IMR-90 (cell line): ENCODE measurements at regions not wholly inside any gene's neighbourhood (a gene's known extent, or its start where the extent isn't known, plus 50 kb on each side); places are given as distances from the start of the nearest gene placed in this dataset.

Experiments
- ATAC-seq: fragments of 200-7000 bp; cut with Tn5 transposase; 2 replicates; pipeline ENCODE4 v1.9.1; 2020; ENCODE audit warnings: low read depth, mild to moderate bottlenecking, moderate library complexity
- BruUV-seq: library from RNA; stranded (reverse); fragments of 400-500 nt; replicated peaks from 2 replicates; lab custom pipeline; 2021; lab: Mats Ljungman, UMichigan
- CTCF ChIA-PET: fragments of 300-600 bp; formaldehyde crosslinking; extraction: SDS; loops from one replicate; lab custom pipeline; 2021; ENCODE audit warnings: antibody characterized with exemption; lab: Yijun Ruan, JAX
- POLR2A ChIA-PET: fragments of 300-600 bp; sonication (Branson Sonifier 250); formaldehyde crosslinking; loops from one replicate; lab custom pipeline; 2022; ENCODE audit warnings: antibody characterized with exemption; ENCODE audit not compliant: unreplicated experiment; lab: Charles Lee
- DNase-seq: peaks from one replicate; pipeline ENCODE4 v3.0.0; 2013
- H2AFZ ChIP-seq: replicated peaks from 2 replicates; pipeline ENCODE3; 2013; ENCODE audit warnings: low read length, mild to moderate bottlenecking; ENCODE audit not compliant: poor library complexity
- H2AK5ac ChIP-seq: 2 replicates; pipeline ENCODE4 v1.6.1; 2013; ENCODE audit warnings: low read depth, low read length, inconsistent platforms
- H2AK9ac ChIP-seq: replicated peaks from 2 replicates; pipeline ENCODE3; 2013; ENCODE audit warnings: mild to moderate bottlenecking, low read depth, low read length, moderate library complexity; ENCODE audit not compliant: poor library complexity
- H2BK120ac ChIP-seq: 2 replicates; pipeline ENCODE4 v1.6.1; 2013; ENCODE audit warnings: low read depth, low read length, inconsistent platforms
- H2BK15ac ChIP-seq: 3 replicates; pipeline ENCODE4 v1.6.1; 2013; ENCODE audit warnings: low read depth, low read length, inconsistent platforms
- H2BK20ac ChIP-seq: 2 replicates; pipeline ENCODE4 v1.6.1; 2013; ENCODE audit warnings: low read depth, mild to moderate bottlenecking, inconsistent platforms, low read length, moderate library complexity
- H2BK5ac ChIP-seq: 2 replicates; pipeline ENCODE4 v1.6.1; 2013; ENCODE audit warnings: mild to moderate bottlenecking, low read depth, low read length, inconsistent platforms; ENCODE audit not compliant: poor library complexity, severe bottlenecking
- H3K14ac ChIP-seq: replicated peaks from 2 replicates; pipeline ENCODE4 v1.6.1; 2013; ENCODE audit warnings: low read depth, low read length, inconsistent platforms
- H3K18ac ChIP-seq: 2 replicates; pipeline ENCODE4 v1.6.1; 2013; ENCODE audit warnings: low read depth, low read length, control low read depth
- H3K23ac ChIP-seq: 2 replicates; pipeline ENCODE4 v1.6.1; 2013; ENCODE audit warnings: low read depth, low read length, inconsistent platforms
- H3K27ac ChIP-seq: 2 replicates; pipeline ENCODE4 v1.5.1; 2013; ENCODE audit warnings: mild to moderate bottlenecking, control low read depth, low read length; ENCODE audit not compliant: insufficient read depth
- H3K27me3 ChIP-seq: 2 replicates; pipeline ENCODE4 v1.6.1; 2013; ENCODE audit warnings: low read length; ENCODE audit not compliant: control insufficient read depth, insufficient read depth
- H3K36me3 ChIP-seq: 2 replicates; pipeline ENCODE4 v1.6.1; 2013; ENCODE audit warnings: low read length, mixed read lengths; ENCODE audit not compliant: control insufficient read depth, insufficient read depth
- H3K4ac ChIP-seq: 2 replicates; pipeline ENCODE4 v1.6.1; 2013; ENCODE audit warnings: low read depth, low read length, inconsistent platforms
- H3K4me1 ChIP-seq: 2 replicates; pipeline ENCODE4 v1.6.1; 2013; ENCODE audit warnings: low read length, mixed read lengths; ENCODE audit not compliant: control insufficient read depth, insufficient read depth
- H3K4me2 ChIP-seq: 2 replicates; pipeline ENCODE4 v1.6.1; 2013; ENCODE audit warnings: low read depth, mild to moderate bottlenecking, control low read depth, low read length, moderate library complexity
- H3K4me3 ChIP-seq: 2 replicates; pipeline ENCODE4 v1.5.1; 2013; ENCODE audit warnings: low read depth, mild to moderate bottlenecking, control low read depth, low read length, moderate library complexity; ENCODE audit not compliant: insufficient read depth
- H3K56ac ChIP-seq: 2 replicates; pipeline ENCODE4 v1.6.1; 2013; ENCODE audit warnings: low read length, inconsistent platforms; ENCODE audit not compliant: insufficient read depth; ENCODE audit errors: extremely low read depth
- H3K79me1 ChIP-seq, 2 experiments: 2 replicates each; pipeline ENCODE4 v1.6.1; 2013; ENCODE audit warnings: low read length in 2 of 2, inconsistent platforms in 1 of 2, low read depth in 1 of 2
- H3K9ac ChIP-seq: 2 replicates; pipeline ENCODE4 v1.6.1; 2013; ENCODE audit warnings: low read depth, low read length, control low read depth
- H3K9me1 ChIP-seq: 2 replicates; pipeline ENCODE4 v1.6.1; 2013; ENCODE audit warnings: low read length, inconsistent platforms; ENCODE audit not compliant: insufficient read depth
- H3K9me3 ChIP-seq: 2 replicates; pipeline ENCODE4 v1.6.1; 2013; ENCODE audit warnings: low read length; ENCODE audit not compliant: control insufficient read depth, insufficient read depth
- H4K20me1 ChIP-seq: 2 replicates; pipeline ENCODE4 v1.6.1; 2013; ENCODE audit warnings: low read length, inconsistent platforms; ENCODE audit not compliant: insufficient read depth
- H4K5ac ChIP-seq: 2 replicates; pipeline ENCODE4 v1.6.1; 2013; ENCODE audit warnings: mild to moderate bottlenecking, low read depth, low read length, control low read depth
- H4K8ac ChIP-seq, 2 experiments: 2 replicates each; pipeline ENCODE4 v1.6.1; 2013; ENCODE audit warnings: low read depth in 2 of 2, low read length in 2 of 2, control low read depth in 1 of 2, inconsistent platforms in 1 of 2
- H4K91ac ChIP-seq: 2 replicates; pipeline ENCODE4 v1.6.1; 2013; ENCODE audit warnings: low read depth, low read length, inconsistent platforms; ENCODE audit not compliant: insufficient read depth
- BHLHE40 ChIP-seq: fragments of 150-350 bp; IDR thresholded peaks from 2 replicates; pipeline ENCODE4 v1.6.1; 2016; ENCODE audit warnings: mild to moderate bottlenecking, low read depth, low read length
- CEBPB ChIP-seq: IDR thresholded peaks from 2 replicates; pipeline ENCODE4 v1.6.1; 2012; ENCODE audit warnings: low read depth, low read length, improper control_type of control experiment
- CHD1 ChIP-seq: IDR thresholded peaks from 2 replicates; pipeline ENCODE4 v1.6.1; 2012; ENCODE audit warnings: low read depth, low read length, improper control_type of control experiment
- FOS ChIP-seq: fragments of 150-350 bp; IDR thresholded peaks from 2 replicates; pipeline ENCODE4 v1.6.1; 2016; ENCODE audit warnings: low read depth, low read length
- MAFK ChIP-seq: IDR thresholded peaks from 2 replicates; pipeline ENCODE4 v1.6.1; 2012; ENCODE audit warnings: low read depth, low read length, improper control_type of control experiment
- MAZ ChIP-seq: IDR thresholded peaks from 2 replicates; pipeline ENCODE4 v1.6.1; 2012; ENCODE audit warnings: low read depth, mild to moderate bottlenecking, low read length, improper control_type of control experiment, moderate library complexity, borderline replicate concordance
- MXI1 ChIP-seq: IDR thresholded peaks from 2 replicates; pipeline ENCODE4 v1.6.1; 2012; ENCODE audit warnings: low read depth, mild to moderate bottlenecking, low read length, moderate library complexity, borderline replicate concordance
- NFE2L2 ChIP-seq: fragments of 150-350 bp; IDR thresholded peaks from 2 replicates; pipeline ENCODE4 v1.6.1; 2016; ENCODE audit warnings: low read depth, mild to moderate bottlenecking, low read length
- POLR2A ChIP-seq: IDR thresholded peaks from 2 replicates; pipeline ENCODE4 v1.6.1; 2012; ENCODE audit warnings: mild to moderate bottlenecking, low read depth, low read length
- RAD21 ChIP-seq: IDR thresholded peaks from 2 replicates; pipeline ENCODE4 v1.6.1; 2012; ENCODE audit warnings: low read length, improper control_type of control experiment
- RCOR1 ChIP-seq: IDR thresholded peaks from 2 replicates; pipeline ENCODE4 v1.6.1; 2012; ENCODE audit warnings: mild to moderate bottlenecking, low read length, improper control_type of control experiment; ENCODE audit not compliant: insufficient replicate concordance
- RFX5 ChIP-seq: IDR thresholded peaks from 2 replicates; pipeline ENCODE4 v1.8.0; 2012; ENCODE audit warnings: low read depth, mild to moderate bottlenecking, low read length, moderate library complexity
- SMC3 ChIP-seq: fragments of 150-350 bp; IDR thresholded peaks from 2 replicates; pipeline ENCODE4 v1.6.1; 2016; ENCODE audit warnings: low read depth, mild to moderate bottlenecking, antibody characterized with exemption, low read length, moderate library complexity
- WGBS, 2 experiments: methylation state at CpG; one replicate each; pipeline versions ENCODE4 v1.1.5 to v1.1.7; 2013; ENCODE audit warnings: missing lambda C conversion rate in 2 of 2; ENCODE audit not compliant: insufficient read length in 1 of 2; ENCODE audit errors: extremely low coverage in 2 of 2; 5-methylcytosine and 5-hydroxymethylcytosine counted together
- dilution Hi-C: fragments of 300-500 bp; cut with HindIII; formaldehyde crosslinking; loops from one replicate; pipeline ENCODE4 v1.14.3; 2018; ENCODE audit warnings: low sequenced_read_pairs; ENCODE audit not compliant: unreplicated experiment
- in situ Hi-C: fragments of 300-500 bp; cut with MboI; formaldehyde crosslinking; loops from 3 replicates; pipeline ENCODE4 v1.14.3; 2019; ENCODE audit warnings: low sequenced_read_pairs, inconsistent platforms, mixed read lengths
- intact Hi-C: fragments of 100-400 bp; cut with micrococcal nuclease; formaldehyde crosslinking; loops from 2 replicates; pipeline ENCODE4 v1.10.0; 2022
- TF ChIP-seq, protein P1 (sequence below): conservative IDR thresholded peaks from 2 replicates; pipeline ENCODE4 v1.5.1; 2012; ENCODE audit warnings: mild to moderate bottlenecking, low read depth, low read length, improper control_type of control experiment
- TF ChIP-seq, protein P2 (sequence below): fragments of 150-350 bp; IDR thresholded peaks from 2 replicates; pipeline ENCODE4 v1.6.1; 2017; ENCODE audit warnings: mild to moderate bottlenecking, antibody characterized with exemption, low read length, low read depth
- TF ChIP-seq, protein P3 (sequence below): fragments of 150-350 bp; IDR thresholded peaks from 2 replicates; pipeline ENCODE4 v1.6.1; 2016; ENCODE audit warnings: low read depth, mild to moderate bottlenecking, low read length, moderate library complexity, borderline replicate concordance

DNA sequence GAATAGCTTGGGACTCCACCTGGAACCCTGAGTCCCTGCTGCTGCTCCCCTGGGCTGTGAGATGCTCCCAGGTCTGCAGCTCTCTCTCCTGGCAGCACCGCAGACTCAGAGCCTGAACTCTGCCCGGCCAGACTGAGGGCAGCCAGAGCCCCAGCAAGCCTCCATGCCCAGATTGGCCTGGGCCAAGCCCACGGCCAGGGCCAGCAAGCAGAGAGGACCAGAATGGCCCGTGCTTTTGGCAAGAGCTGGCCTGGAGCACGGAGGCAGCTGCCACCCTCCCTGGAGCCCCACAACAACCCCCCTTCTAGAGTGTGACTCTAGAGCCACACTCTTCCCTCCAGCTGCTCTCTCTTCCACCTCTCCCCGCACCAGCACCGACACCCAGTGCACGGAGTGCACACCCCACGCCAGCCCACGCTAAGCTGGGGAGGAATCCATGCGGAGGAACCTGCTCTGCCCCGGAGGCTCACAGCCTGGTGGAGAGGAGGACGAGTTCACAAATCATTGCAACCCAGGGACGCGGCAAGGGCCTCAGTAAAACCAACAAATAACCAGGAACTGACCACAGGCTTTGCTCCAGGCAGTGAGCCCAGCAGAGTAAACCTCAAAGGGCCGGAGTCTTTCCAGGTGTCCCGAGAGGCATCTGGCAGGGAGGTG, 110.3 kb downstream of the HMX1 start:
- H4K91ac ChIP-seq: no peak overlapping the region
- no peaks in the 10 kb centered on the region for H4K20me1 ChIP-seq
- no peak overlapping the region for H4K8ac ChIP-seq
- H2BK15ac ChIP-seq: no peak overlapping the region
- CTCF ChIA-PET: no interaction called here
- H3K4me1 ChIP-seq: no peaks in the 10 kb centered on the region
- no peak overlapping the region for H3K4me3 ChIP-seq
- H3K9me1 ChIP-seq: no peaks in the 10 kb centered on the region
- no peak overlapping the region for H3K27ac ChIP-seq
- WGBS, 2 experiments: 42% methylated on average over 4 of the region's 17 CpGs; no CpG with 5 or more reads in 1 of the 2 experiments
- H4K5ac ChIP-seq: no peak overlapping the region
- no peak overlapping the region for H3K9ac ChIP-seq
- H2AFZ ChIP-seq: no peak overlapping the region
- no peak overlapping the region for H3K14ac ChIP-seq
- H3K27me3 ChIP-seq: no peaks in the 10 kb centered on the region
- dilution Hi-C loops (no loop called here), in situ Hi-C loops (no loop called here), intact Hi-C loops (no loop called here)
- no peak overlapping the region for H2BK120ac ChIP-seq
- no peak overlapping the region for H2AK9ac ChIP-seq
- H3K4me2 ChIP-seq: no peak overlapping the region
- no peak overlapping the region for H3K18ac ChIP-seq
- ATAC-seq (no peak), DNase-seq (no peak)
- H3K56ac ChIP-seq: no peak overlapping the region
- BruUV-seq: no TSS peak
- H2BK20ac ChIP-seq: no peak overlapping the region
- H3K9me3 ChIP-seq: peaks cover 3% of the 10 kb centered on the region
- POLR2A ChIA-PET: no interaction called here
- TF ChIP-seq RFX5 (no peak), MAFK (no peak), FOS (no peak), CHD1 (no peak), NFE2L2 (no peak), POLR2A (no peak), MAZ (no peak), CEBPB (no peak), MXI1 (no peak), SMC3 (no peak), BHLHE40 (no peak), RCOR1 (no peak), RAD21 (no peak)
- TF ChIP-seq, protein P1, sequence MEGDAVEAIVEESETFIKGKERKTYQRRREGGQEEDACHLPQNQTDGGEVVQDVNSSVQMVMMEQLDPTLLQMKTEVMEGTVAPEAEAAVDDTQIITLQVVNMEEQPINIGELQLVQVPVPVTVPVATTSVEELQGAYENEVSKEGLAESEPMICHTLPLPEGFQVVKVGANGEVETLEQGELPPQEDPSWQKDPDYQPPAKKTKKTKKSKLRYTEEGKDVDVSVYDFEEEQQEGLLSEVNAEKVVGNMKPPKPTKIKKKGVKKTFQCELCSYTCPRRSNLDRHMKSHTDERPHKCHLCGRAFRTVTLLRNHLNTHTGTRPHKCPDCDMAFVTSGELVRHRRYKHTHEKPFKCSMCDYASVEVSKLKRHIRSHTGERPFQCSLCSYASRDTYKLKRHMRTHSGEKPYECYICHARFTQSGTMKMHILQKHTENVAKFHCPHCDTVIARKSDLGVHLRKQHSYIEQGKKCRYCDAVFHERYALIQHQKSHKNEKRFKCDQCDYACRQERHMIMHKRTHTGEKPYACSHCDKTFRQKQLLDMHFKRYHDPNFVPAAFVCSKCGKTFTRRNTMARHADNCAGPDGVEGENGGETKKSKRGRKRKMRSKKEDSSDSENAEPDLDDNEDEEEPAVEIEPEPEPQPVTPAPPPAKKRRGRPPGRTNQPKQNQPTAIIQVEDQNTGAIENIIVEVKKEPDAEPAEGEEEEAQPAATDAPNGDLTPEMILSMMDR: no peak
- TF ChIP-seq, protein P2, sequence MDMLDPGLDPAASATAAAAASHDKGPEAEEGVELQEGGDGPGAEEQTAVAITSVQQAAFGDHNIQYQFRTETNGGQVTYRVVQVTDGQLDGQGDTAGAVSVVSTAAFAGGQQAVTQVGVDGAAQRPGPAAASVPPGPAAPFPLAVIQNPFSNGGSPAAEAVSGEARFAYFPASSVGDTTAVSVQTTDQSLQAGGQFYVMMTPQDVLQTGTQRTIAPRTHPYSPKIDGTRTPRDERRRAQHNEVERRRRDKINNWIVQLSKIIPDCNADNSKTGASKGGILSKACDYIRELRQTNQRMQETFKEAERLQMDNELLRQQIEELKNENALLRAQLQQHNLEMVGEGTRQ: no peak
- TF ChIP-seq, protein P3, sequence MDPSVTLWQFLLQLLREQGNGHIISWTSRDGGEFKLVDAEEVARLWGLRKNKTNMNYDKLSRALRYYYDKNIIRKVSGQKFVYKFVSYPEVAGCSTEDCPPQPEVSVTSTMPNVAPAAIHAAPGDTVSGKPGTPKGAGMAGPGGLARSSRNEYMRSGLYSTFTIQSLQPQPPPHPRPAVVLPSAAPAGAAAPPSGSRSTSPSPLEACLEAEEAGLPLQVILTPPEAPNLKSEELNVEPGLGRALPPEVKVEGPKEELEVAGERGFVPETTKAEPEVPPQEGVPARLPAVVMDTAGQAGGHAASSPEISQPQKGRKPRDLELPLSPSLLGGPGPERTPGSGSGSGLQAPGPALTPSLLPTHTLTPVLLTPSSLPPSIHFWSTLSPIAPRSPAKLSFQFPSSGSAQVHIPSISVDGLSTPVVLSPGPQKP: no peak
- no peaks in the 10 kb centered on the region for H3K36me3 ChIP-seq
- no peaks in the 10 kb centered on the region for H3K79me1 ChIP-seq
- H2BK5ac ChIP-seq: no peak overlapping the region
- H3K4ac ChIP-seq: no peak overlapping the region
- no peak overlapping the region for H2AK5ac ChIP-seq
- no peak overlapping the region for H3K23ac ChIP-seq
